Loucy (cell line): ENCODE measurements at regions not wholly inside any gene's neighbourhood (a gene's known extent, or its start where the extent isn't known, plus 50 kb on each side); places are given as distances from the start of the nearest gene placed in this dataset.
"Not testable (repeated sequence)": the region's sequence is repeated elsewhere in the genome, so short reads cannot be mapped to it uniquely, and the experiment has no call there.

Experiments
- H2AFZ ChIP-seq: fragments of 200-600 bp; sonication (generic); 2 replicates; pipeline ENCODE4 v1.6.0; 2016; ENCODE audit warnings: antibody characterized with exemption, mild to moderate bottlenecking, low read length, moderate library complexity
- H3F3A ChIP-seq: fragments of 200-600 bp; 2 replicates; pipeline ENCODE4 v1.6.0; 2016; ENCODE audit warnings: antibody characterized with exemption, low read depth, mild to moderate bottlenecking
- H3K27me3 ChIP-seq: fragments of 200-600 bp; sonication (generic); 2 replicates; pipeline ENCODE4 v1.6.1; 2014; ENCODE audit warnings: low read length, mild to moderate bottlenecking; ENCODE audit not compliant: insufficient read depth, poor library complexity, severe bottlenecking
- H3K36me3 ChIP-seq: fragments of 200-600 bp; sonication (generic); 2 replicates; pipeline ENCODE4 v1.6.1; 2016; ENCODE audit warnings: low read length; ENCODE audit not compliant: insufficient read depth
- H3K4me1 ChIP-seq: fragments of 200-600 bp; sonication (generic); 2 replicates; pipeline ENCODE4 v1.5.1; 2014; ENCODE audit warnings: low read length, mild to moderate bottlenecking; ENCODE audit not compliant: insufficient read depth, poor library complexity, severe bottlenecking
- H3K4me2 ChIP-seq: fragments of 200-600 bp; sonication (generic); 2 replicates; pipeline ENCODE4 v1.6.0; 2014; ENCODE audit warnings: antibody characterized with exemption, low read length, low read depth, mild to moderate bottlenecking; ENCODE audit not compliant: poor library complexity, severe bottlenecking
- H3K4me3 ChIP-seq: fragments of 200-600 bp; sonication (generic); 2 replicates; pipeline ENCODE4 v1.5.1; 2014; ENCODE audit warnings: low read length, mild to moderate bottlenecking, mixed read lengths; ENCODE audit not compliant: poor library complexity, severe bottlenecking
- H3K79me2 ChIP-seq: fragments of 200-600 bp; sonication (generic); 2 replicates; pipeline ENCODE4 v1.6.1; 2014; ENCODE audit warnings: low read length; ENCODE audit not compliant: insufficient read depth
- H3K9ac ChIP-seq: fragments of 200-600 bp; sonication (generic); 2 replicates; pipeline ENCODE4 v1.6.0; 2014; ENCODE audit warnings: mild to moderate bottlenecking, low read depth, low read length, moderate library complexity; ENCODE audit not compliant: poor library complexity, severe bottlenecking
- H3K9me2 ChIP-seq: fragments of 200-600 bp; sonication (generic); replicated peaks from 2 replicates; pipeline ENCODE4 v1.6.1; 2016; ENCODE audit warnings: low read depth, low read length, mixed read lengths
- H3K9me3 ChIP-seq: fragments of 200-600 bp; sonication (generic); 2 replicates; pipeline ENCODE4 v1.6.1; 2014; ENCODE audit warnings: mild to moderate bottlenecking, antibody characterized with exemption, low read length, low read depth; ENCODE audit not compliant: insufficient read depth
- H4K20me1 ChIP-seq: fragments of 200-600 bp; sonication (generic); 2 replicates; pipeline ENCODE4 v1.6.0; 2014; ENCODE audit warnings: antibody characterized with exemption, low read length, mild to moderate bottlenecking; ENCODE audit not compliant: insufficient read depth, poor library complexity, severe bottlenecking
- CTCF ChIP-seq: fragments of 200-600 bp; sonication (generic); conservative IDR thresholded peaks from 2 replicates; pipeline ENCODE4 v1.5.1; 2014; ENCODE audit warnings: mild to moderate bottlenecking, antibody characterized with exemption, low read length
- EZH2phosphoT487 ChIP-seq: fragments of 200-600 bp; IDR thresholded peaks from 2 replicates; pipeline ENCODE4 v1.6.1; 2018; ENCODE audit warnings: antibody characterized with exemption, mild to moderate bottlenecking, moderate library complexity, borderline replicate concordance

DNA sequence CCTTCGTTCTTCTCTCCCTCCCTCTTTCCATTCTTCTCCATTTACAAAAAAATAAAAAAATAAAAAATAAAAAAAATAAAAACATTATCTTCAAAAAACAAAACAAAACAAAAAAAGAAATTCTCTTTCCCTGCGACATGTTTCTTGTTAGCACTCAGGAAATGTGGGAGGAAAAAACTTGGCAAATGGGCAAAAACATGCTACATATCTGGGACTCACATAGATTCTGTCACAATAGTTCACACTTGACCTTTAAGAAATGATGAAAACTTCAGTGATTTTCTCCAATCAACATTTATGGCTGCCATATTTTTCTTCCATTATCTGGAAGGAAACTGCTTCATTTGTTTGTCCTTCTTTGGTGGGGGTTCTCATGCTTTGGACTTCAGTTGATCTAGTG is 109.3 kb downstream of the PRKAB2 start:
- Histone ChIP-seq H3F3A (no peaks in the 10 kb centered on the region), H3K36me3 (no peaks in the 10 kb centered on the region), H3K79me2 (no peaks in the 10 kb centered on the region), H4K20me1 (no peaks in the 10 kb centered on the region), H3K9ac (no peak overlapping the region), H3K9me3 (0 out of 2 replicates have a peak, but pooled peaks cover 3% of the 10 kb centered on the region), H3K4me2 (no peak overlapping the region), H2AFZ (no peak overlapping the region), H3K27me3 (no peaks in the 10 kb centered on the region), H3K4me3 (no peak overlapping the region), H3K9me2 (no peaks in the 10 kb centered on the region), H3K4me1 (no peaks in the 10 kb centered on the region)
- no peak for TF ChIP-seq CTCF
- TF ChIP-seq EZH2phosphoT487: no peak

DNA sequence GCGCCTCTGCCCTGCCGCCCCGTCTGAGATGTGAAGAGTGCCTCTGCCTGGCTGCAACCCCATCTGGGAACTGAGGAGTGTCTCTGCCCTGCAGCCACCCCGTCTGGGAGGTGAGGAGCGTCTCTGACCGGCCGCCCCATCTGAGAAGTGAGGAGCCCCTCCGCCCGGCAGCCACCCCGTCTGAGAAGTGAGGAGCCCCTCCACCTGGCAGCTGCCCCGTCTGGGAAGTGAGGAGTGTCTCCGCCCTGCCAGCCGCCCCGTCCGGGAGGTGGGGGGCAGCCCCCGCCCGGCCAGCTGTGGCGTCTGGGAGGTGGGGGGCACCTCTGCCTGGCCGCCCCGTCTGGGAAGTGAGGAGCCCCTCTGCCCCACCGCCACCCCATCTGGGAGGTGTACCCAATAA is 110.4 kb downstream of the PRKAB2 start:
- not testable (repeated sequence) for H3K4me2 ChIP-seq, H3K4me3 ChIP-seq, H3K9me2 ChIP-seq, H4K20me1 ChIP-seq, H3K9ac ChIP-seq, H3K4me1 ChIP-seq, H2AFZ ChIP-seq, H3K9me3 ChIP-seq, H3K27me3 ChIP-seq, H3F3A ChIP-seq, H3K79me2 ChIP-seq, H3K36me3 ChIP-seq

DNA sequence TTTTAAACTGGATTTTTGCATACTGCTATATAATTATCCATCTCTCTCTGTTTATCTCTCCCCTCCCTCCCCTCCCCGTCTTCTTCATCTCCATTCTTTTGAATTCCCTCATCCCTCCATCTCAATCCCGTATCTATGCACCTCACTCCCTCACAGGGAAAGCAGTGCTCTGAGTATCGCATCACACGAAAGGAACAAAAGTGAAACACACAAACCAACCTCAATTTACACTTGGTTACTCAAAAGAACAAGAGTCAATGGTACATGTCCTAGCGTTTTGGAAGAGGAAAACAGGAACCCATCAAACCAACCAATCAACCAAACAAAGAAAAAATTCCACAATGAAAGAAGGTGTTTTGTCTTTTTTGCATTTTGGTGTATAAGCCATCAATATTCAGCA is 115.1 kb downstream of the NBPF12 start:
- H3K9ac ChIP-seq: no peak overlapping the region
- H3K4me2 ChIP-seq: no peak overlapping the region
- no peak overlapping the region for H3K4me3 ChIP-seq
- H3K27me3 ChIP-seq: no peaks in the 10 kb centered on the region
- H3K9me2 ChIP-seq: no peaks in the 10 kb centered on the region
- H4K20me1 ChIP-seq: no peaks in the 10 kb centered on the region
- no peaks in the 10 kb centered on the region for H3F3A ChIP-seq
- H3K79me2 ChIP-seq: no peaks in the 10 kb centered on the region
- H3K36me3 ChIP-seq: no peaks in the 10 kb centered on the region
- H2AFZ ChIP-seq: no peak overlapping the region
- H3K9me3 ChIP-seq: 0 out of 2 replicates have a peak, but pooled peaks cover 4% of the 10 kb centered on the region
- no peaks in the 10 kb centered on the region for H3K4me1 ChIP-seq
- TF ChIP-seq EZH2phosphoT487 (no peak), CTCF (no peak)

DNA sequence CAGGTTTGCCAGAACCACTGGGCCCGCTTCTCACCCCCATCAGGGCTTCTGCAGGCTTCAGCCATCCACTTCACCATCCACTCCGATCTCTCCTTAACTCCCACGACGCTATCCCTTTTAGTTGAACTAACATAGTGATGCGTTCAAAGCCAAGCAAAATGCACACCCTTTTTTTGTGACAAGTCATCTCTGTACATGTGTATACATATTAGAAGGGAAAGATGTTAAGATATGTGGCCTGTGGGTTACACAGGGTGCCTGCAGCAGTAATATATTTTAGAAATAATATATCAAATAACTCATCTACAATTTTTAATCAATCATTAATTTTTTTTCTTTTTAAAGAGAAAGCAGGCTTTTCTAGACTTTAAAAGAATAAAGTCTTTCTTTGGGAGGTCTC is 114.6 kb downstream of the NBPF12 start:
- Histone ChIP-seq H3K36me3 (no peaks in the 10 kb centered on the region), H4K20me1 (no peaks in the 10 kb centered on the region), H3K4me2 (no peak overlapping the region), H3K9me3 (no peaks in the 10 kb centered on the region), H3K4me3 (no peak overlapping the region), H3K9me2 (no peaks in the 10 kb centered on the region), H2AFZ (no peak overlapping the region), H3K79me2 (no peaks in the 10 kb centered on the region), H3K27me3 (no peaks in the 10 kb centered on the region), H3K9ac (no peak overlapping the region), H3K4me1 (no peaks in the 10 kb centered on the region), H3F3A (no peaks in the 10 kb centered on the region)
- TF ChIP-seq EZH2phosphoT487: no peak
- TF ChIP-seq CTCF: no peak
